ENCODE measurements at regions not wholly inside any gene's neighbourhood (a gene's known extent, or its start where the extent isn't known, plus 50 kb on each side); places are given as distances from the start of the nearest gene placed in this dataset.

DNA sequence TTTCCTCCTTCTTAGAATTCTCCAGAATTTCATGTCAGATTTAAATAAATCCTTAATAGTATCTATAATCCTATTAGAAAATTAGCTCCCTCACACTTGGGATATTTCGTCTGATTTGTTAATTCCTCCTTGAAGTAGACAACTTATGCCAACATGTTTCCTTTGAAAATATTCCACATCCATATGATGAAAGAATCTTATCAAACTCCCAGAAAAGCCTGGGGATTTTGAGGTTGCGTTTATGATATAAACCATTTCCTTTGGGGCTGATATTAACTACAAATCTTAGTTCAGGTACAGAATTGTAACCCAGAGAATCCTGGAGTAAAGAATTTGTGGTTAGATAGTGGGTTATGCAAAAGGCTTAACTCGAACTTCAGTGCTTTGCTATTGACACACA, 2373.8 kb upstream of the ACO1 start:
- Histone ChIP-seq H3K36me3 (ENCODE audit: control insufficient read depth in 1 of 2, insufficient read depth in 2 of 2, low read length in 2 of 2) (no peaks in the 10 kb centered on the region), H3K9ac (ENCODE audit: low read length) (no peak overlapping the region), H3K27ac (ENCODE audit: low read depth, low read length) (no peak overlapping the region), H4K20me1 (ENCODE audit: insufficient read depth) (no peaks in the 10 kb centered on the region), H3K4me2 (ENCODE audit: low read length) (no peak overlapping the region), H3K79me2 (ENCODE audit: insufficient read depth, low read length) (no peaks in the 10 kb centered on the region), H2AFZ (ENCODE audit: low read depth, low read length, poor library complexity, severe bottlenecking) (no peak overlapping the region), H3K4me3 (replicated peaks in 1 of 2; ENCODE audit: low read depth in 1 of 2, low read length in 2 of 2) (no peak overlapping the region), H3K4me1 (ENCODE audit: control insufficient read depth in 1 of 2, insufficient read depth in 2 of 2, low read length in 2 of 2) (no peaks in the 10 kb centered on the region), H3K27me3 (ENCODE audit: insufficient read depth, low read length) (no peaks in the 10 kb centered on the region), H3K9me3 (ENCODE audit: control insufficient read depth in 1 of 2, insufficient read depth in 1 of 2, low read depth in 1 of 2, low read length in 2 of 2) (no peaks in the 10 kb centered on the region), H3K9me2 (ENCODE audit: insufficient read depth) (no peaks in the 10 kb centered on the region)
- ChIA-PET POLR2A (no interaction called here), RAD21 (ENCODE audit: low non-redundant PET in 1 of 2, low total read pairs in 2 of 2, uncharacterized antibody in 2 of 2, unreplicated experiment in 2 of 2) (no interaction called here), CTCF (no interaction called here)
- ATAC-seq, result no peak
- TF ChIP-seq, protein P1, sequence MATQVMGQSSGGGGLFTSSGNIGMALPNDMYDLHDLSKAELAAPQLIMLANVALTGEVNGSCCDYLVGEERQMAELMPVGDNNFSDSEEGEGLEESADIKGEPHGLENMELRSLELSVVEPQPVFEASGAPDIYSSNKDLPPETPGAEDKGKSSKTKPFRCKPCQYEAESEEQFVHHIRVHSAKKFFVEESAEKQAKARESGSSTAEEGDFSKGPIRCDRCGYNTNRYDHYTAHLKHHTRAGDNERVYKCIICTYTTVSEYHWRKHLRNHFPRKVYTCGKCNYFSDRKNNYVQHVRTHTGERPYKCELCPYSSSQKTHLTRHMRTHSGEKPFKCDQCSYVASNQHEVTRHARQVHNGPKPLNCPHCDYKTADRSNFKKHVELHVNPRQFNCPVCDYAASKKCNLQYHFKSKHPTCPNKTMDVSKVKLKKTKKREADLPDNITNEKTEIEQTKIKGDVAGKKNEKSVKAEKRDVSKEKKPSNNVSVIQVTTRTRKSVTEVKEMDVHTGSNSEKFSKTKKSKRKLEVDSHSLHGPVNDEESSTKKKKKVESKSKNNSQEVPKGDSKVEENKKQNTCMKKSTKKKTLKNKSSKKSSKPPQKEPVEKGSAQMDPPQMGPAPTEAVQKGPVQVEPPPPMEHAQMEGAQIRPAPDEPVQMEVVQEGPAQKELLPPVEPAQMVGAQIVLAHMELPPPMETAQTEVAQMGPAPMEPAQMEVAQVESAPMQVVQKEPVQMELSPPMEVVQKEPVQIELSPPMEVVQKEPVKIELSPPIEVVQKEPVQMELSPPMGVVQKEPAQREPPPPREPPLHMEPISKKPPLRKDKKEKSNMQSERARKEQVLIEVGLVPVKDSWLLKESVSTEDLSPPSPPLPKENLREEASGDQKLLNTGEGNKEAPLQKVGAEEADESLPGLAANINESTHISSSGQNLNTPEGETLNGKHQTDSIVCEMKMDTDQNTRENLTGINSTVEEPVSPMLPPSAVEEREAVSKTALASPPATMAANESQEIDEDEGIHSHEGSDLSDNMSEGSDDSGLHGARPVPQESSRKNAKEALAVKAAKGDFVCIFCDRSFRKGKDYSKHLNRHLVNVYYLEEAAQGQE (IDR thresholded peaks at IDR 0.05; ENCODE audit: low read depth), result no peak
- TF ChIP-seq JUND (IDR thresholded peaks at IDR 0.05), result no peak
- TF ChIP-seq TCF7L2 (IDR thresholded peaks at IDR 0.05; ENCODE audit: borderline replicate concordance, extremely low read depth, insufficient read depth, insufficient read length), result no peak
- TF ChIP-seq POLR2A (IDR thresholded peaks at IDR 0.05; ENCODE audit: borderline replicate concordance, extremely low read depth, insufficient read depth, insufficient read length), result no peak
- intact Hi-C loops (cut with micrococcal nuclease), result loop anchor here (10.0 kb wide), 1 partner anchor 86 kb away; no protein-coding TSS in a partner anchor
- DNase-seq (ENCODE audit: low read depth, low spot score), result no peak
- no TSS peak for BruUV-seq (replicated peaks)

DNA sequence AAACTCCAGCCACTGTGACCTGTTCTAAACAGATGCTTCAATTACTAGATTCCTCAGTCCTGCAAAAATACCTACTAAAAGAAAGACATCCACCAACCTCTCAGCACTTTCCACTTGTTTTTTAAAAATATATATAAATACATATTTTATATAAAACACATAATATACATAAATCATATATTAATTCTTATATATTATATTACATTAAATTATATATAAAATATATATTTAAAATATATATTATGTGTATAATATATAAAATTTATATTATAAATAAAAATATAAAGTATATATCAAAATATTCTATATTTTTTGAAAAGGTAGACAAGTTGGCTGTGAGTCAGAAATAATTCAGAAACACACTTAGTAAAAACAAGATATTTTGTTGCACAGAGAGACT, 2371.8 kb upstream of the ACO1 start:
- Histone ChIP-seq H3K36me3 (ENCODE audit: control insufficient read depth in 1 of 2, insufficient read depth in 2 of 2, low read length in 2 of 2) (no peaks in the 10 kb centered on the region), H3K27me3 (ENCODE audit: insufficient read depth, low read length) (no peaks in the 10 kb centered on the region), H4K20me1 (ENCODE audit: insufficient read depth) (no peaks in the 10 kb centered on the region), H3K4me1 (ENCODE audit: control insufficient read depth in 1 of 2, insufficient read depth in 2 of 2, low read length in 2 of 2) (no peaks in the 10 kb centered on the region), H3K4me3 (replicated peaks in 1 of 2; ENCODE audit: low read depth in 1 of 2, low read length in 2 of 2) (no peak overlapping the region), H3K9me3 (ENCODE audit: control insufficient read depth in 1 of 2, insufficient read depth in 1 of 2, low read depth in 1 of 2, low read length in 2 of 2) (no peaks in the 10 kb centered on the region), H3K79me2 (ENCODE audit: insufficient read depth, low read length) (no peaks in the 10 kb centered on the region), H3K4me2 (ENCODE audit: low read length) (no peak overlapping the region), H2AFZ (ENCODE audit: low read depth, low read length, poor library complexity, severe bottlenecking) (no peak overlapping the region), H3K27ac (ENCODE audit: low read depth, low read length) (no peak overlapping the region), H3K9me2 (ENCODE audit: insufficient read depth) (no peaks in the 10 kb centered on the region), H3K9ac (ENCODE audit: low read length) (no peak overlapping the region)
- intact Hi-C loops (cut with micrococcal nuclease), result loop anchor here (10.0 kb wide), 1 partner anchor 88 kb away; no protein-coding TSS in a partner anchor
- BruUV-seq (replicated peaks), result no TSS peak
- ChIA-PET RAD21 (ENCODE audit: low non-redundant PET in 1 of 2, low total read pairs in 2 of 2, uncharacterized antibody in 2 of 2, unreplicated experiment in 2 of 2) (no interaction called here), POLR2A (no interaction called here), CTCF (no interaction called here)
- TF ChIP-seq ZFX (IDR thresholded peaks at IDR 0.05), result no peak
- TF ChIP-seq YY1 (IDR thresholded peaks at IDR 0.05; ENCODE audit: extremely low read depth, insufficient replicate concordance, low read depth, low read length), result no peak
- no peak for TF ChIP-seq CBX3 (IDR thresholded peaks at IDR 0.05; ENCODE audit: low read depth)
- no peak for TF ChIP-seq JUND (IDR thresholded peaks at IDR 0.05)
- TF ChIP-seq SIN3A (IDR thresholded peaks at IDR 0.05; ENCODE audit: low read depth), result no peak
- DNase-seq (ENCODE audit: low read depth, low spot score) (no peak), ATAC-seq (no peak)
